K562 (cell line): ENCODE measurements at regions not wholly inside any gene's neighbourhood (a gene's known extent, or its start where the extent isn't known, plus 50 kb on each side); places are given as distances from the start of the nearest gene placed in this dataset.

Source experiments
- ATAC-seq: fragments of 200-7000 bp; cut with Tn5 transposase; 3 replicates; pipeline ENCODE4 v1.9.1; 2020; ENCODE audit warnings: moderate library complexity
- BruUV-seq: library from RNA; stranded (reverse); fragments of 400-500 nt; replicated peaks from 2 replicates; lab custom pipeline; 2021; lab: Mats Ljungman, UMichigan
- CTCF ChIA-PET: fragments of 300-600 bp; formaldehyde crosslinking; extraction: SDS; loops from one replicate; lab custom pipeline; 2021; ENCODE audit warnings: low intra/inter-chr PET ratio; lab: Yijun Ruan, JAX
- POLR2A ChIA-PET: fragments of 300-600, 350-650 bp; sonication (Branson Sonifier 250); formaldehyde crosslinking; extraction: SDS; loops from one replicate; lab custom pipeline; 2021; ENCODE audit warnings: antibody characterized with exemption, inconsistent platforms; lab: Yijun Ruan, JAX
- DNase-seq, 4 experiments: peaks; one replicate each; pipeline versions ENCODE4 v3.0.0 to v3.0.0-alpha.2; 2011 to 2018; ENCODE audit warnings: low spot score in 3 of 4, mixed read lengths in 3 of 4; ENCODE audit errors: extremely low read depth in 1 of 4
- FAIRE-seq: peaks from 2 replicates; lab custom pipeline; 2011; peaks lifted over from hg19 to GRCh38; lab: Jason Lieb, UNC
- H2AFZ ChIP-seq: 2 replicates; pipeline ENCODE4 v1.6.0; 2011; ENCODE audit warnings: low read depth, low read length, control low read depth, inconsistent platforms
- H3K27ac ChIP-seq: fragments of 200-600 bp; 3 replicates; pipeline ENCODE4 v1.8.0; 2011; ENCODE audit warnings: low read depth, mild to moderate bottlenecking, control low read depth, inconsistent platforms, low read length, moderate library complexity, mixed read lengths; ENCODE audit errors: extremely low read depth
- H3K27me3 ChIP-seq, 2 experiments: fragments of 300-600 bp in 1 of 2; 2 replicates in 1 of 2; 3 replicates in 1 of 2; pipeline versions ENCODE4 v1.6.0 to v1.8.0; 2011; ENCODE audit warnings: inconsistent platforms in 2 of 2, low read length in 2 of 2, mild to moderate bottlenecking in 1 of 2, mixed read lengths in 1 of 2, moderate library complexity in 1 of 2; ENCODE audit not compliant: control insufficient read depth in 2 of 2, insufficient read depth in 2 of 2
- H3K36me3 ChIP-seq: fragments of 300-600 bp; 3 replicates; pipeline ENCODE4 v1.8.0; 2011; ENCODE audit warnings: mild to moderate bottlenecking, low read length, inconsistent platforms; ENCODE audit not compliant: control insufficient read depth, insufficient read depth
- H3K4me1 ChIP-seq, 2 experiments: fragments of 200-600 bp in 1 of 2; replicated peaks in 1 of 2; 2 replicates in 1 of 2; 3 replicates in 1 of 2; pipeline versions ENCODE4 v1.5.1 to v1.8.0; 2011; ENCODE audit warnings: inconsistent platforms in 2 of 2, low read length in 2 of 2, mild to moderate bottlenecking in 1 of 2, mixed read lengths in 1 of 2, moderate library complexity in 1 of 2; ENCODE audit not compliant: control insufficient read depth in 2 of 2, insufficient read depth in 2 of 2
- H3K4me2 ChIP-seq: 2 replicates; pipeline ENCODE4 v1.6.1; 2011; ENCODE audit warnings: low read length, control low read depth, inconsistent platforms, mixed read lengths; ENCODE audit not compliant: insufficient read depth
- H3K4me3 ChIP-seq: fragments of 200-600 bp; sonication (generic), shearing (Covaris generic); 2 replicates; pipeline ENCODE4 v1.5.1; 2016; ENCODE audit warnings: control low read depth, inconsistent platforms
- H3K79me2 ChIP-seq: fragments of 200-600 bp; 3 replicates; pipeline ENCODE4 v1.8.0; 2011; ENCODE audit warnings: low read length, inconsistent platforms; ENCODE audit not compliant: control insufficient read depth, insufficient read depth
- H3K9ac ChIP-seq, 2 experiments: 2 replicates each; pipeline versions ENCODE4 v1.6.0 to v1.6.1; 2011; ENCODE audit warnings: low read depth in 2 of 2, low read length in 2 of 2, control low read depth in 1 of 2, inconsistent platforms in 1 of 2, mild to moderate bottlenecking in 1 of 2, mixed read lengths in 1 of 2; ENCODE audit not compliant: insufficient read depth in 1 of 2
- H3K9me1 ChIP-seq: one replicate; pipeline ENCODE4 v1.6.0; 2011; ENCODE audit warnings: inconsistent platforms, mild to moderate bottlenecking, low read length, moderate library complexity; ENCODE audit not compliant: control insufficient read depth, insufficient read depth
- H3K9me3 ChIP-seq: replicated peaks from 2 replicates; pipeline ENCODE4 v1.5.1; 2011; ENCODE audit warnings: low read depth, low read length, inconsistent platforms; ENCODE audit not compliant: control insufficient read depth, insufficient read depth
- H4K20me1 ChIP-seq: replicated peaks from 2 replicates; pipeline ENCODE4 v1.6.1; 2011; ENCODE audit warnings: low read length, inconsistent platforms, mixed read lengths; ENCODE audit not compliant: control insufficient read depth, insufficient read depth
- AFF4 ChIP-seq: sonication (generic); formaldehyde crosslinking; IDR thresholded peaks from 2 replicates; pipeline ENCODE4 v1.8.0; 2023; ENCODE audit warnings: mild to moderate bottlenecking, missing genetic modification reagents
- EWSR1 ChIP-seq: fragments of 450-650 bp; IDR thresholded peaks from 2 replicates; pipeline ENCODE4 v1.6.1; 2018; ENCODE audit warnings: borderline replicate concordance, mild to moderate bottlenecking, low read depth, moderate library complexity; ENCODE audit not compliant: partially characterized antibody
- RBM14 ChIP-seq: fragments of 200-400 bp; formaldehyde crosslinking; IDR thresholded peaks from 2 replicates; pipeline ENCODE4 v1.6.1; 2018; ENCODE audit warnings: low read depth, mild to moderate bottlenecking, low read length, moderate library complexity, borderline replicate concordance; ENCODE audit not compliant: insufficient read depth
- ZNF740 ChIP-seq, 3 experiments: fragments of 200-800 bp in 1 of 3; sonication (Bioruptor generic) in 1 of 3; sonication (generic) in 1 of 3; formaldehyde crosslinking in 1 of 3; IDR thresholded peaks; 2 replicates each; pipeline versions ENCODE4 v1.6.1 to v1.8.0; 2016 to 2022; ENCODE audit warnings: mild to moderate bottlenecking in 2 of 3, missing compliant biosample characterization in 2 of 3, missing genetic modification characterization in 2 of 3, missing genetic modification reagents in 1 of 3
- WGBS: fragments of 100-300 bp; shearing (Covaris generic); methylation state at CpG from one replicate; pipeline ENCODE4 v1.1.6; 2016; ENCODE audit warnings: low coverage, mixed read lengths; ENCODE audit not compliant: insufficient coverage; ENCODE audit errors: missing lambda C conversion rate; 5-methylcytosine and 5-hydroxymethylcytosine counted together
- in situ Hi-C: fragments of 300-500 bp; cut with MboI; formaldehyde crosslinking; loops from 4 replicates; pipeline ENCODE4 v1.15.0; 2018; ENCODE audit warnings: inconsistent platforms, mixed read lengths
- intact Hi-C: fragments of 100-400 bp; cut with micrococcal nuclease; formaldehyde crosslinking; loops from 2 replicates; pipeline ENCODE4 v1.14.2; 2022

GRCh38 chr6:132973514-132973993 is 159.2 kb downstream of the RPS12 start:
- CTCF ChIA-PET: no interaction called here
- Histone ChIP-seq H4K20me1 (no peaks in the 10 kb centered on the region), H3K9ac (no peak overlapping the region), H2AFZ (no peak overlapping the region), H3K27ac (no peak overlapping the region), H3K4me3 (no peak overlapping the region), H3K79me2 (no peaks in the 10 kb centered on the region), H3K4me2 (no peak overlapping the region), H3K9me1 (no peaks in the 10 kb centered on the region), H3K4me1 (no peaks in the 10 kb centered on the region), H3K9me3 (no peaks in the 10 kb centered on the region), H3K27me3 (no peaks in the 10 kb centered on the region), H3K36me3 (no peaks in the 10 kb centered on the region)
- intact Hi-C loops (no loop called here), in situ Hi-C loops (loop anchor here (25.0 kb wide), 1 partner anchor 939 kb away; no protein-coding TSS in a partner anchor)
- no TSS peak for BruUV-seq
- no peak for TF ChIP-seq AFF4 (CRISPR knock-in tag)
- no peak for TF ChIP-seq ZNF740 (CRISPR knock-in tag; IDR thresholded peaks at IDR 0.05)
- TF ChIP-seq ZNF740 (tag; IDR thresholded peaks at IDR 0.05): no peak
- no peak for TF ChIP-seq RBM14
- no peak for TF ChIP-seq EWSR1
- FAIRE-seq: no peak
- 2% methylated on average over 3 of the region's 3 CpGs for WGBS
- POLR2A ChIA-PET: no interaction called here
- no peak for ATAC-seq
- no peak for DNase-seq
